NCI-H2081 (cell line): ENCODE measurements at regions not wholly inside any gene's neighbourhood (a gene's known extent, or its start where the extent isn't known, plus 50 kb on each side); places are given as distances from the start of the nearest gene placed in this dataset.

Experiments
- DNase-seq, 2 experiments: peaks; one replicate each; lab custom pipeline; 2025; lab: John Stamatoyannopoulos, UW

DNA sequence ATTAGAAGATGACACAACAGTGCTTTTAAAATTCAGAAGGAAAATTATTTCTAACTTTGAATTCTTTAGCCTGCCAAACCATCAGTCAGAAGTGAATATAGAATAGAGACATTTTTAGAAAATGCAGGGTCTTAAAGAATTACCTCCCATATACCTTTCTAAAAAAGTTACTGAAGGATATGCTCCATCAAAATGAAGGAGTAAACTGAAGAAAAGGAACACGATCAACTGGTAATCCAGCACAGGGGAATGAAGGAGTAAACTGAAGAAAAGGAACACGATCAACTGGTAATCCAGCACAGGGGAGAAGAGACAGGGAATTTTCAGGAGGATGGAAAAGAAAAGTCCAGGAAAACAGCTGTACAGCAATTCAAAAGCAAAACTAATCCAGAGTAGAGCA, 75.4 kb upstream of the LDLRAD3 start:
- no peak for DNase-seq

DNA sequence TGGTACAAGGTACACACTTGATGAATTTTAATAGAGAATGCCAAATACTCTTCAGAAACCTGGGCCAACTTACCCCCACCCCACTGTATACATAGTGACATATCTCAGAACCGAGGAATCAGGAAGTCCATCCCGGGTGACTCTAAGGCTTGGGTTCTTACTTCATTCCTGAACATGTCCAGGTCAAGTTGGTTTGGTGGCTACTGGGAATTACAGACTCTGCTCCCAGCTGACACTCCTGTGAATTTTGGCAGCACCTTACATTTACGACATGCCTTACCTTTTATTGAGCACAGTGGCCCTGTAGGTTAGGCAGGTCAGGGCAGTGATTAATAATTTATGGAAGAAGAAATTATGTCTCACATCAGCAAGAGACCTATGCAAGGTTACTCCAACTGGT, 70.1 kb upstream of the LDLRAD3 start:
- DNase-seq: no peak

DNA sequence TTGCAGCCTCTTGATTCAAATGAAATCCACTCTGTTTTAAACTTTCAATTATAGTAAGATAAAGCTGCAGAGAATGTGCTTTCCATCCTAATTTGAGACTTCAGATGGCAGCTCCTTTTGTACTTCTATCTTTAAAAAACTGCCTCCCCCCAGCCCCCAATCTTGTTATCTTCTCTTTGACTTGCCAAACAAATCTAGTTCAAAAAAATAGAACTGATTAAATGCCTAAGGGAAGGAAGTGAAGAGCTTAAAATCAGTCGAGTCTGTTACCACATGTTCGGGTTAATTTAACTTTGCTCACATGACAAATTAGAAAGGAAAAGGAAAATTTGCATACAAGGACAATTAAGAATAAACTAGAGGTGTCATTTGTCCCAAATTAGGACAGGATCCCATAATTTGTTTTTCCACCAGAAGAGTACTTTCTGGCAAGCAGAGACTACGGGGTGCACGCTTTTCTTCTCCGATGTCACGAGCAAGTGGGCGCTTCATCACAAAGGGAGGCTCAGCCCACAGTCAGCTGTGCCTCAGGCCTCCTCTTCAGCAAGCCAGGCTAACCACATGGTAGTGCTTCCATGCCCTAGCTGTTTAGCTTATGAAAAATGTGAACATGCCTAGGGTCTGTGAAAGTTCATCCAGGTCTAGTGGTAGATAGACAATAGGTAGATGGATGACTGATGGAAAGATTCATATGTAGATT, 69.0 kb upstream of the LDLRAD3 start:
- no peak for DNase-seq

DNA sequence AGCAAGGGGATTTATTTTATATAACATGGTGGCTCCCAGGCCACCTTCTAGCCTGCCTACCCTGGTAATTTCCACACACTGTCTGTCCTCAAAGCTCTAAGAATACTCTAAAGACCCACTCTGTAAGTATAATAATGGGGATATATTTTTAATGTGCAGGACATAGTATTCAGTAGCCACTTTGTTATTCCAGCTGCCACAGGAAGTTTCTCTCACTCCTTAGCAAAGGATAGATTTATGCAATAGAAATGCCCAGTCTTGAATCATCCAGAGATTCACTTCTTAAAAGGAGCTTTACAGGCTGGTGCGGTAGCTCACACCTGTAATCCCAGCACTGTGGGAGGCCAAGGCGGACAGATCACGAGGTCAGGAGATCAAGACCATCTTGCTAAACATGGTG, 68.4 kb upstream of the LDLRAD3 start:
- DNase-seq: no peak

DNA sequence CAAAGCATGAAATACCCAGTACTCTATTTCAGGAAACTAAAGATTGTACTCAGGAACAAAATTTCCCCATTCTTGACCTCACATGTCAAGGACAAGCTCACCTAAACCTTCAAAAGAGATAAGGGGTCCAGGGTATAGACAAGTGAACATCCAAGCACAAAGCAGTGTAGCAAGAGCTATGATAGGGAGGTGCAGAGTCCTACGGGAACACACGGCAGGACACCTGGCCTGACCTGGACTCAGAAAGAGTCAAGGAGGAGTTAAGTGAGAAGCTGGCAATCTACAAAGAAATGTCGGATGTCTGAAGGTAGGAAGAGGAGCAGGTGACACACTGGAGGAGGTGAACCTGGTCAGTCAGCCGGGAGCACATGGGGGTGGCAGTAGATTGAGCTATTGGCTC, 67.1 kb upstream of the LDLRAD3 start:
- no peak for DNase-seq

DNA sequence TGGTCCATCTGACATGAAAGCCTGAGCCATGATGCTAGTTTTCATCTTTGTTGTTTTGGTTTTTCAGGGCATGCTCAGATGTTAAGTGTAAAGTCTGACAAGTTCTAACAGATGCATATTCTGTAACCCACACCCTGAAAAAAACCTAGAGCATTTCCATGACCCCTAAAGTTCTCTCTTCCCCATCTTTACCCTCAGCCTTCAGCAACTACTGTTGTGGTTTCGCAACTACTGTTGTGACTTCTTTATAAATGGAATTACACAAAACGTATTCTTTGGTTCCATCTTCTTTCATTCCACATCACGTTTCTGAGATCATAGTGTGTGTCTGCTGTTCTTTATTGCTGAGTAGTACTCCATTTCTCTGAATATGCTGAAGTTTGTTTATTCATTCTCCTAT, 65.1 kb upstream of the LDLRAD3 start:
- no peak for DNase-seq

DNA sequence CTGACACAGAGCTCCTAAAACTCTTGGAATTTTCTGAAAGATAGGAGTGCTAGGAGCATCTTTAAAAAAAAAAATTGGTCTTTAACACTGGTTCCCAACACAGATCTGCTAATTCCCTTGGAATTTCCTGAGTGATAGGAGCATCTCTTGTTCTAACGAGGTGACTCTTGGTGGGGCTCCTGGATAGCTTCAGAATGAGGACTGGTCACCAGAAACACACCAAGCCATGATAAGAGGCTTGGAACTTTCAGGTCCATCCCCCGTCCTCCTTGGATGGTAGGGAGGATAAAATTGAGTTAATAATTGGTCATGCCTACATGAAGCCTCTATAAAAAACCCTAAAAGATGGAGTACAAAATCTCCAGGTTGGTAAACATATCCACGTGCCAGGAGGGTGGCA, 64.5 kb upstream of the LDLRAD3 start:
- no peak for DNase-seq

DNA sequence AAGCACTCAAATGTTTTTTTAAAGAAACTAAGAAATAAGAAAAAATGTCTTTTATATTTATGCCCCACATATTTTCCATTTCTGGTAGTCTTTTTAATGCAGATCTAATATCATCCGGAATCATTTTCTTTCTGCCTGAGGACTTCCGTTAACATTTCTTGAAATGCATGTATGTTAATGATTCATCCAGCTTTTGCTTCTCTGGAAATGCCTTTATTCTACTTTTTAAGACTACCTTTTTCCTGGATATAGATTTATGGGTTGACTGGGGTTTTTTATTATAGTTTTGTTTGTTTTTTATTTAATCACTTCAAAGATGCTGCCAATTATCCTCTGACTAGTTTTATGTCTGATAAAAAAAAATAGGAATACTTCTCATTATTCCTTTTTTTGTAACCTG, 57.1 kb upstream of the LDLRAD3 start:
- DNase-seq: no peak

DNA sequence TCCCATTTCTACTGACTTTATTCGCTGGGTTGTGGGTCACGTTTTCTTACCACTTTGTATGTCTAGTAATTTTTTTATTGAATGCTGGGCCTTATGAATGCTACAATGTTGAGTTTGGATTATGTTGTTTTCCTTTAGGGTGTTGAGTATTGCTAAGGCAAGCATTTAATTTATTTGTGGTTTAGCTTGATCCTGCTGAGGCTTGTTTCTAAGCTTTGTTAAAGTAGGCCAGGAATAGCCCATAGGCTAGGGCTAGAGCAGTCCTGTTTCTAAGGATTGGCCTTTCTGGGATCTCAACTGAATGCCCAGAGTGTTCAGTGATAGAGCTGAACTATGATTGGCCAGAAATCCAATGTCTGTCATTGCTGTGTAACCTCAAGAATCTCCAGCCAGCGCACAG, 56.1 kb upstream of the LDLRAD3 start:
- no peak for DNase-seq

DNA sequence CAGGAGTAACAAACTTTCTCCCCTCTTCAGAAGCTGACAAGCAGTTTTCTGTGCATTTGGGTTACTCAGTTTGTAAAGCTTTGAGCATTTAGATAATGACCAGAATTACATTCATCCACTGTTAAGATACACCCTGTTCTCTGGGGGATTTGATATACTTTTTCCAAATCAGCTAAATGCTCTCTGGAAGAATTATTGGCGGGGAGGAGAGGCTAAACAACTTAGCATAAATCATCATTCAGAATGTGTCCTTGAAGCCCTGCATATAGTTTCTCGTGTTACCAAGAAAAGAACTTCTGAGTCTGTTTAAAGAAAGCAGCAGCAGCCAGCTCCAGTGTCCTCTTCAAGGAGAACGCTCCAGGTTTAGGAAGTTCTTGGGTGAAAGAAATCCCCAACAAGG, 54.9 kb upstream of the LDLRAD3 start:
- DNase-seq: no peak

DNA sequence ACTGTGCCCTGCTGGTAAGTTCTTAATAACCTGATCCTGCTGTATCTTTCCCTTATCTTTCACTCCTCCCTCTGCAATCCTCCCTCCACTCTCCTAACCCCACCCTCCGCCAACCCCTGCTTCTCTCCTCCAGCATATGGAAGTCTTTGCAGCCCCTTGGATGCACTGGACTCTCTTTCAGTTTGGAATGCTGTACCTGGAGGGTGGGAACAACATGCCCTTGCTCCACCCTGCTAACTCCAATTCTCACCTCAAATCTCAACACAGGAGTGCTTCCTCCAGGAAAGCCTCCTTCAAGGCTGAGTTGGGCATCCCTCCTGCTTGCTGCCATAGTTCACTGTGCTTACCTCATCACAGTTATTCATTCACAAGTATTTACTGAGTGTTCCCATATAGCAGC, 52.8 kb upstream of the LDLRAD3 start:
- no peak for DNase-seq

DNA sequence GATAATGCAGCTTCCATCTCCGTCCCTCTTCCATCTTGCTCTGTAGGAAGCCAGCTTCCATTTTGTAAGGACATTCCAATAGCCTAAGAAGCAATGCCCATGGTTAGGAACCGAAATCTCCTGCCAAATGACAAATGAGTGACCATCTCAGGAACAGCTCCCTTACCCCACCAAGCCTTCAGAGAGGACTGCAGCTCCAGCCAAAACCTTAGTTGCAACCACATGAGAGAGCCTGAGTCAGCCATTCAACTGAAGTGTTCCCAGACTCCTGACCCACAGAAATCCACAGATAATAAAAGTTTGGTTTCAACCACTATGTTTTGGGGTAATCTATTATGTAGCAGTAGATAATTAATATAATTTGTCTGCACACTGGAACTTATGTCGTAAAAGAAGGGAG, 51.7 kb upstream of the LDLRAD3 start:
- DNase-seq: no peak

DNA sequence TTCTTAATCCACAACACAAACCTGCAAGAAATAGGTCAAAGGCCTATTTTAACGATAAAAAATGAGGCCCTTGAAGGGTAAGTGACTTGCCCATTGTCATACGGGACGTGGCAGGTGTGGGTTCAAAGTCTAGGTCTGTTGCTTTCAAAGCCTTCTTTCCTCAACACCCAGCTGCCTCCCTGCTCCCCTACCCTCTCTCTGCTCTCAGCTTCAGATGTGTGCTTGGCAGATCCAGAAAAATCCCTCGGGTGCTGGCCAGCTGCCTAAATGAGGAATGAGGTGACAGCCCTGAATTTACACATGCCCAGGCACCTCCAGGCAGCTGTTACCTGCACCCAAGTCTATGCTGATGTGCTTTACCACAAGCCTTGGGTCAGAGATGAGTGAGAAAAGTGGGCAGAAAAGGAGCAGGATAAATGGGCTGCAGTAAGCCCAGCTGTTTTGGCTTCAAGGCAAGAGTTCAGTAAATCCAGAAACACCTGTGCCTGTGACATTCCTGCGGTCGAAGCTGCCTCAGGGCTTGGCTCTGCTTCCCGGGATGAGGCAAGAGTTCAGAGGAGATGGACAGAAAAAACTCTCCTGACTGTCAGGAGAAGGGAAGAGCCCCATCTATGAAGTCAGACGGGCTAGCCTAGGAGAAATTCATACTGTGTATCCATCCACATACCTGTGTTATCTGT, 49.9 kb upstream of the LDLRAD3 start:
- peak in 1 of 2 experiments; percentile 5 for DNase-seq
